GM18519 (cell line): ENCODE measurements at regions not wholly inside any gene's neighbourhood (a gene's known extent, or its start where the extent isn't known, plus 50 kb on each side); places are given as distances from the start of the nearest gene placed in this dataset.
"Not testable (repeated sequence)": the region's sequence is repeated elsewhere in the genome, so short reads cannot be mapped to it uniquely, and the experiment has no call there.

Experiments used
- ATAC-seq: cut with Tn5 transposase; IDR thresholded peaks from one replicate; pipeline ENCODE4 v1.9.1; 2021; ENCODE audit warnings: mild to moderate bottlenecking, moderate library complexity; ENCODE audit not compliant: unreplicated experiment, low FRiP score

GRCh38 chr5:42950456-42951292, 89.4 kb downstream of the ANXA2R start:
- ATAC-seq: peak; percentile 24

- ATAC-seq: no peak
These were observed 90.0 kb downstream of the ANXA2R start for GRCh38 chr5:42950116-42950455.

GRCh38 chr5:42949348-42950115, 90.6 kb downstream of the ANXA2R start:
- ATAC-seq: peak; percentile 68

- peak; percentile 5 for ATAC-seq
These were observed 91.2 kb downstream of the ANXA2R start for GRCh38 chr5:42948961-42949347.

GRCh38 chr5:42944989-42945388, 95.1 kb downstream of the ANXA2R start:
- ATAC-seq: no peak

GRCh38 chr5:42943931-42944631, 96.0 kb downstream of the ANXA2R start:
- no peak for ATAC-seq

GRCh38 chr5:42940853-42941252, 99.3 kb downstream of the ANXA2R start:
- no peak for ATAC-seq

GRCh38 chr5:42932011-42932410, 108.1 kb downstream of the ANXA2R start:
- ATAC-seq: not testable (repeated sequence)

GRCh38 chr5:42931451-42931850, 108.7 kb downstream of the ANXA2R start:
- not testable (repeated sequence) for ATAC-seq

- no peak for ATAC-seq
These were observed 109.2 kb downstream of the ANXA2R start for GRCh38 chr5:42930934-42931333.

- no peak for ATAC-seq
These were observed 110.2 kb downstream of the ANXA2R start for GRCh38 chr5:42929871-42930270.

- peak; percentile 65 for ATAC-seq
These were observed 112.4 kb downstream of the ANXA2R start for GRCh38 chr5:42927730-42928129.

GRCh38 chr5:42924686-42925085, 113.0 kb upstream of the SELENOP start:
- ATAC-seq: no peak

- ATAC-seq: no peak
These were observed 112.5 kb upstream of the SELENOP start for GRCh38 chr5:42924226-42924625.

GRCh38 chr5:42923710-42924109, 112.0 kb upstream of the SELENOP start:
- no peak for ATAC-seq

GRCh38 chr5:42919600-42919999, 107.9 kb upstream of the SELENOP start:
- ATAC-seq: no peak

- no peak for ATAC-seq
These were observed 103.7 kb upstream of the SELENOP start for GRCh38 chr5:42915306-42915866.

GRCh38 chr5:42912184-42912798, 100.6 kb upstream of the SELENOP start:
- no peak for ATAC-seq

- ATAC-seq: peak; percentile 82
These were observed 97.1 kb upstream of the SELENOP start for GRCh38 chr5:42908509-42909488.
